Fibroblast of skin of left quadriceps (primary cell): ENCODE measurements at regions not wholly inside any gene's neighbourhood (a gene's known extent, or its start where the extent isn't known, plus 50 kb on each side); places are given as distances from the start of the nearest gene placed in this dataset.

Source experiments
- DNase-seq, 2 experiments: peaks; one replicate each; pipeline ENCODE4 v3.0.0-alpha.2; 2013; ENCODE audit warnings: low read depth in 2 of 2

DNA sequence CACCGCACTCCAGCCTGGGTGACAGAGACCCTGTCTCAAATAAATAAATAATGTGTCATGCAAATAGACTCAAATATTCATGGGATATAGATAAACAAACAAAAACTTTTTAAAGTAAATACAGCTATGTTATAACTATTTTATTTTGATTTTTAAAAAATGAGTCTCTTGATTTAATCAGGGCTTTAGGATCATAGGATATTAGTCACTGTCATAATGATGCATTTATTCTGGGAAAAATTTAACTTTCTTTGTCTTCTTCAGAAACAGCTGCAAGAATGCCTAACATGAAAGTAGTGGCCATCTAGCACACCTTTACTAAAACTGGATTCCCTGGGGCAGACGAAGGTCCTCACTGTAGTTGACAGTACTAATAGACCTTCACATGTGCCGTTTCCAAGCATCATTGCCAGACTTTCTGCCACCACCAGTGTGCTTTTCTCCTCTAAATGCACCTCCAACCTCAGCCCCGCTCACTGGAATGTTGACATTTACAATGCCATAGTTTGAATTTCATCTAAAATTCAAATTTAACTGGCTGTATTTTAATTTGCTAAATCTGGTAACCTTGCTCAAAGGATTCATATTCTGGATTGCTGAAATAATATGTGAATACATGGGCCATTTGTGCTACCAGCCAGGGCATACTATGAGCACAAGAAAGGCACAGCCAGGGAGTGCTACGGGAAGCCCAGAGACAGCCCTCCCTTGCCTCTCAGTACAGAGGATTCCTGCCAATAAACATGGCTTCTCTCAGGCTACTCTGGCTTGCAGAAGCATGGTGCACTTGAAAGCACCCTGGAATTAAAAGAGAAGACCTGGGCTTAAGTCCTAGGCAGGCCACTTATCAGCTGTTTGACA is 63.4 kb upstream of the ADO start:
- no peak for DNase-seq

DNA sequence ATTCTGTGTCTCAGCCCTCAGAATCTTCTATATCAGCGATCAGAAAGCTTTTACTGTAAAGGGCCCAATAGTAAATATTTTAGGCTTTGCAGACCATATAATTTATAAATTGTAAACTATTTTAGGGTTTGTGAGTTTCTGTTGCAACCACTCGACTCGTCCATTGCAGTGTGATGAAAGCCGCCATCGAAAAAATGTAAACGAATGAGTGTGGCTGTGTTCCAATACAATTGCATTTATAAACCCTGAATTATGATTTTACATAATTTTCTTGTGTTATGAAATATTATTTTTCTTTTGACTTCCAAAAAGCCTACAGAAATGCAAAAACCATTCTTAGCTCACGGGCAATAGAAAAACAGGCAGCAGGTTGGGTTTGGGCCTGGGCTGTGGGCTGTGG is 62.5 kb upstream of the ADO start:
- no peak for DNase-seq

DNA sequence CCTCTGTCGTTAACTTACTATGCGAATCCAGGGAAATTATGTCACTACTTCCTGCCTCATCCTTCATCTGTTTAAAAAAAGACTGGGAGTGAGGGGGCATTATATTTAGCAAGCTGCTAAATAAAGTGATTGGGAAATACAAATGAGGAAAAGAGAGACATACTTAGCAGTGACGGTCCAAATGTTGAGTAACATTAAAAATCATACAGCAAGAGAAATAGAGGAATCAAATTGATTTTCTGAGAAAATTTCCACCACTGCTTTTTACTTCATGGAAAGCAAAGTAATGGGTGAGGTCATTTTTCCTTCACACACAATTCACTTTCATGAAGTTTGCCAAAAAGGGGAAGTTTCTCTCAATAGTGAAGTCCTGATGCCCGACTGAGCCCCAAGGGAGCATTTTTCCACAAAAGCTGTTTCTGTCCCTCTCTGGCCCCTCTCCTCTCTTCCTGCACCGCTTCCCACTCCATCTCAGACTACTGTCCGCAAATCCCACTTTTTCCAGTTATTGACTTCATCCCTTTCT is 61.9 kb upstream of the ADO start:
- DNase-seq = no peak

DNA sequence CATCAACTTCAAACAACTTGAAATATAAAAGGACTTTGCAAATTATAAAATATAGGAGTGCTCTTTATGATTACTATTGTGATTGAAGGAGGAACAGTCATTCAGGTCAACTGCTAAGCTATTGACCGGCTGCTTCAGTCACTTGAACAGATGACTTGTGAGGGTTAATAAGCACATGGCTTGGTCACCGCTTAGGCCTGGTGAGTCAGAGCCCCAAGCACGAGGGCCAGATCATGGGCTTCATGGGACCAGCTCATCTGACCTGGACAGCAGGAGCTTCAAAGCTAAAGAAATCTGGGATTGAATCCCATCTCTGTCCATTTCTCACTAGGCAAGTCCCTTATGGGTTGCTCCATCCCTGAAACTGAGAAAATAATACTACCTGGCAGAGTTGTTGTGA is 60.4 kb upstream of the ADO start:
- DNase-seq = no peak

DNA sequence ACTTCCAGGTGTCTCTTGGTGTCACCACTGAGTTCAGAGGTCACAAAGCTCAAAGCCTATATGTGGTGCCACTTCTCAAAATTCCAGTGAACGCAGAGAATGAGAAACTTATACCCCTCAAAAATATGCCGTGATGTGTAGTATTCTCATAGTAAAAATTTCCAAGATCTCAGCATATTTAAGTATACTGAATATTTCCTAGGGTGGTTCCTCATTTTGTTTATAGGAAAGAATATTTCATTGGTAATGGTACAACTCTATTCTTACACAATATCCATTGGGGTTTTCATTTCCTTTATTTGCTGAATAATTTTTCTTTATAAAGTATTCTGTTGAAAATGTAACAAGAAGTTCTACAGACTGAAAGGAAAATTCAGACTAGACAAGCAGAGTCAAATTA is 58.9 kb upstream of the ADO start:
- DNase-seq = no peak

DNA sequence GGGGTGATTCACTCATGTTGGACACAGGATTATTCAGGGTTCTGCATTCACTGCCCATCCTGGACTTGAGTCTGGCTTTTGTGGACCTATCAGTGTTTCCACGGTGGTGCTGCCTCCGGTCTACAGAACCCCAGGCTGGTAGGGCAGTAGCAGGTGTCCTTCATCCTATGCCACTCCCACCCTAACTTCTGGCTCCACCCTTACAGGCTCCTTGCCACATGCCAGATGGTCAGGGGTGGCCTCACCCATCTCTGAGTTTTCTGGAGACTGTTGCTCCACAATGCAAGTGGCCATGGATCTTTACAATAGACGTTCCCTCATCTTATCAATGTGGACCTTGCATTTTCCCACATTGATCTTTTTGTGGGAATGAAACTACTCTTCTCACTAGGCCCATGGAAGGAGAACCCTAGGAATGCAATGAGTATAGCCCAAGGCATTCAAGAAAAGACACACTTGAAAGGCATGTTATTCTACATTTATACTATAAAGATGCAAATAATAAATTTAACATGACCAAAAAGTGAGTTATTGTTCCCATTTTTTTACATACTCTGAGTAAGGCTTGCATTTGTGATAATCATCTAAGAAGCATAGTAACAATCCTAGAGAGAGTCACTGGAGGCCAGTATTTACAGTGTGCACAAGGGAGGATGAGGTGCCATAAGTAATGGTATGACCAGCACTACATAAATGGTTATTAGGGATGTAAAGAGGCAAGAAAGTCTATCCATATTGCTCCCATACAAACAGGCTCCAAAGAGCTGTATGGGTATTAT is 57.4 kb upstream of the ADO start:
- DNase-seq = no peak

DNA sequence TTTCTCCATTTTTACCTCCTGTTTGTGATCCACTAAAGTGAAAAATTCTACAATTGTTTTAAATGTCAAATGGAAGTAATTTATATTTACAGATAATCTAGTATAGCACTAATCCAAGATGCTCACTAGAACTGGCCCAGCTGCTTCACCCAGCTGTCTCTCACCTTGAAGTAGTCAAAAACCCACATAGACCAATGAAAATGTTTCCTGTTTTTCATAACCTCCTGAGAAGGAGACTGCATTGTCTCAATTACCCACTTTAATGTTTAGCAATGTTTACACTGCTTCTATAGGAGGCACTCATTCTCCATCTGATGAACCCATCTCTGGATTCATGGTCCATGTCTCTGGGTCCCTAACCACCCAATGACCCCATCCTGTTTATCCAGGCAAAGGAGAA is 56.1 kb upstream of the ADO start:
- no peak for DNase-seq

DNA sequence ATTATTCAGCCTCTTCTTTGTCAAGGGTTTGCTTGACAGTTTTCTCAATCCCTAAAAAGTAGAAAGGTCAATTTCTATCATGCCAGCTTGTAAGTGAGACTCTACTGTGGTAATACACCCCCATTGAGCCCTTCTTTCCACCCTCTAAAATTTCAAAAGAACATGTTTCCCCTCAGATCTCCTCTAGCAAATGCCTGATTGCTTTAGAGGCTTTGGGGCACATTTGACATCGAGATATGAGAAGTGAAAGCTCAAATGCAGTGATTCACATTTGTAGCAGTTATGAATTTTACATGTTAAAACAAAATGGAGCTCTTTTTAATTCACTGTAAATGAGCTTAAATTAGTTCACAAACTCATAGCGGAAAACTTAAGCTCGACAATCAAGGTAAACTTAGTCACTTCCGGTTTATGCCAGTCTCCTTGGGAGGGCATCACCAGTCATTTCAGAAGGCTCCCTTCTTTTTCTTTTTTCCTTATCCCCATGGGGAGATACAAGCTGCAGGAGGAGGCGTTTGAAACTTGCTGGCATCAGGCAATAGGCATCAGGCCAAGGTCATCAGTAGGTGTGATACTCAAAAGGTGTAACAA is 55.3 kb upstream of the ADO start:
- no peak for DNase-seq
